SK-N-SH (cell line): ENCODE measurements at regions not wholly inside any gene's neighbourhood (a gene's known extent, or its start where the extent isn't known, plus 50 kb on each side); places are given as distances from the start of the nearest gene placed in this dataset.

Source experiments
- CTCF ChIA-PET: fragments of 300-600, 350-600 bp; formaldehyde crosslinking; extraction: SDS; loops from one replicate; lab custom pipeline; 2021; lab: Yijun Ruan, JAX
- POLR2A ChIA-PET: fragments of 350-600 bp; sonication (Branson Sonifier 250); formaldehyde crosslinking; extraction: SDS; loops from one replicate; lab custom pipeline; 2020; ENCODE audit warnings: antibody characterized with exemption, inconsistent platforms; lab: Yijun Ruan, JAX
- DNase-seq: peaks from one replicate; pipeline ENCODE4 v3.0.0; 2012
- H2AFZ ChIP-seq: fragments of 200-600 bp; sonication (generic); 2 replicates; pipeline ENCODE4 v1.8.1; 2016; ENCODE audit warnings: antibody characterized with exemption, mild to moderate bottlenecking, low read depth
- H3F3A ChIP-seq: fragments of 200-600 bp; sonication (generic); replicated peaks from 2 replicates; pipeline ENCODE3; 2016; ENCODE audit warnings: antibody characterized with exemption, mild to moderate bottlenecking; ENCODE audit not compliant: insufficient read depth
- H3K27ac ChIP-seq, 2 experiments: fragments of 200-500 bp in 1 of 2; fragments of 200-600 bp in 1 of 2; sonication (Bioruptor generic) in 1 of 2; sonication (generic), shearing (Covaris generic) in 1 of 2; 2 replicates each; pipeline versions ENCODE4 v1.5.1 to v1.6.1; 2014 to 2016; ENCODE audit warnings: low read depth in 2 of 2, inconsistent platforms in 1 of 2, low read length in 1 of 2, mild to moderate bottlenecking in 1 of 2, mixed read lengths in 1 of 2
- H3K27me3 ChIP-seq: fragments of 200-600 bp; sonication (generic), shearing (Covaris generic); 2 replicates; pipeline ENCODE4 v1.6.1; 2016; ENCODE audit warnings: mixed run types; ENCODE audit not compliant: insufficient read depth
- H3K36me3 ChIP-seq, 2 experiments: fragments of 200-500 bp in 1 of 2; fragments of 200-600 bp in 1 of 2; sonication (Bioruptor generic) in 1 of 2; sonication (generic) in 1 of 2; replicated peaks in 1 of 2; 2 replicates each; pipeline versions ENCODE3 to v1.5.1; 2014 to 2016; ENCODE audit warnings: low read length in 1 of 2, mild to moderate bottlenecking in 1 of 2; ENCODE audit not compliant: insufficient read depth in 2 of 2, control insufficient read depth in 1 of 2
- H3K4me1 ChIP-seq, 2 experiments: fragments of 200-500 bp in 1 of 2; fragments of 200-600 bp in 1 of 2; sonication (Bioruptor generic) in 1 of 2; sonication (generic), shearing (Covaris generic) in 1 of 2; 2 replicates each; pipeline versions ENCODE4 v1.5.1 to v1.6.1; 2014 to 2016; ENCODE audit warnings: low read depth in 1 of 2, low read length in 1 of 2, mixed run types in 1 of 2; ENCODE audit not compliant: insufficient read depth in 2 of 2, control insufficient read depth in 1 of 2
- H3K4me2 ChIP-seq: fragments of 200-600 bp; sonication (generic), shearing (Covaris generic); 2 replicates; pipeline ENCODE4 v1.6.1; 2017; ENCODE audit warnings: mixed run types
- H3K4me3 ChIP-seq, 2 experiments: fragments of 200-500 bp in 1 of 2; fragments of 200-600 bp in 1 of 2; sonication (Bioruptor generic) in 1 of 2; sonication (generic), shearing (Covaris generic) in 1 of 2; 2 replicates each; pipeline versions ENCODE4 v1.5.1 to v1.8.1; 2014 to 2016; ENCODE audit warnings: low read depth in 2 of 2, inconsistent platforms in 1 of 2, low read length in 1 of 2, mild to moderate bottlenecking in 1 of 2, mixed read lengths in 1 of 2, moderate library complexity in 1 of 2
- H3K79me2 ChIP-seq: fragments of 200-600 bp; sonication (generic); 2 replicates; pipeline ENCODE4 v1.8.1; 2017; ENCODE audit warnings: mild to moderate bottlenecking; ENCODE audit not compliant: insufficient read depth
- H3K9ac ChIP-seq: fragments of 200-600 bp; sonication (generic); 2 replicates; pipeline ENCODE4 v1.6.1; 2017; ENCODE audit warnings: mixed run types
- H3K9me2 ChIP-seq: fragments of 200-600 bp; sonication (generic); 2 replicates; pipeline ENCODE4 v1.6.1; 2017; ENCODE audit warnings: mixed run types
- H3K9me3 ChIP-seq: fragments of 200-600 bp; sonication (generic); 2 replicates; pipeline ENCODE4 v1.6.1; 2017; ENCODE audit warnings: mixed run types, mild to moderate bottlenecking, moderate library complexity
- H4K20me1 ChIP-seq: fragments of 200-600 bp; sonication (generic); 2 replicates; pipeline ENCODE4 v1.6.1; 2017; ENCODE audit warnings: mild to moderate bottlenecking, mixed run types; ENCODE audit not compliant: insufficient read depth
- CHD2 ChIP-seq: fragments of 150-350 bp; IDR thresholded peaks from 2 replicates; pipeline ENCODE4 v1.6.1; 2018; ENCODE audit warnings: low read length; ENCODE audit not compliant: partially characterized antibody
- EP300 ChIP-seq, 2 experiments: IDR thresholded peaks; 2 replicates each; pipeline versions ENCODE4 v1.4.0 to v1.6.1; 2012; ENCODE audit warnings: borderline replicate concordance in 1 of 2, low read depth in 1 of 2, low read length in 1 of 2
- FOSL2 ChIP-seq: IDR thresholded peaks from 2 replicates; pipeline ENCODE4 v1.4.0; 2012; ENCODE audit warnings: low read depth, mild to moderate bottlenecking, moderate library complexity, borderline replicate concordance
- FOXJ3 ChIP-seq: sonication (generic); formaldehyde crosslinking; IDR thresholded peaks from 2 replicates; pipeline ENCODE4 v1.5.1; 2020; ENCODE audit warnings: mild to moderate bottlenecking, missing genetic modification reagents
- GABPA ChIP-seq: IDR thresholded peaks from 2 replicates; pipeline ENCODE4 v1.4.0; 2012; ENCODE audit warnings: low read depth, mild to moderate bottlenecking
- GATA2 ChIP-seq: sonication (generic); formaldehyde crosslinking; IDR thresholded peaks from 2 replicates; pipeline ENCODE4 v1.5.0; 2020; ENCODE audit warnings: mild to moderate bottlenecking, missing genetic modification reagents
- JUND ChIP-seq: IDR thresholded peaks from 2 replicates; pipeline ENCODE4 v1.4.0; 2012
- MAX ChIP-seq: IDR thresholded peaks from 2 replicates; pipeline ENCODE4 v1.4.0; 2012; ENCODE audit warnings: low read depth
- NFIC ChIP-seq: IDR thresholded peaks from 2 replicates; pipeline ENCODE4 v1.4.0; 2012; ENCODE audit warnings: borderline replicate concordance
- NRF1 ChIP-seq: IDR thresholded peaks from 2 replicates; pipeline ENCODE4 v1.6.1; 2012; ENCODE audit warnings: low read depth, mild to moderate bottlenecking, low read length
- RAD21 ChIP-seq: IDR thresholded peaks from 2 replicates; pipeline ENCODE4 v1.6.1; 2012; ENCODE audit warnings: mild to moderate bottlenecking, low read length
- REST ChIP-seq: IDR thresholded peaks from 2 replicates; pipeline ENCODE4 v1.6.1; 2012; ENCODE audit warnings: mild to moderate bottlenecking, low read depth, low read length, moderate library complexity
- RFX5 ChIP-seq: IDR thresholded peaks from 2 replicates; pipeline ENCODE4 v1.6.1; 2012; ENCODE audit warnings: mild to moderate bottlenecking, improper control_type of control experiment, low read length
- SIN3A ChIP-seq: IDR thresholded peaks from 2 replicates; pipeline ENCODE4 v1.6.1; 2012; ENCODE audit warnings: low read depth, mild to moderate bottlenecking, low read length, moderate library complexity, borderline replicate concordance
- TCF12 ChIP-seq: IDR thresholded peaks from 2 replicates; pipeline ENCODE4 v1.4.0; 2012
- TEAD4 ChIP-seq: IDR thresholded peaks from 2 replicates; pipeline ENCODE4 v1.4.0; 2012; ENCODE audit warnings: mild to moderate bottlenecking, borderline replicate concordance; ENCODE audit not compliant: insufficient read depth
- USF1 ChIP-seq: IDR thresholded peaks from 2 replicates; pipeline ENCODE4 v1.4.0; 2012; ENCODE audit warnings: low read depth, borderline replicate concordance
- WGBS: methylation state at CpG from one replicate; pipeline ENCODE4 v1.1.6; 2017; ENCODE audit warnings: low lambda C conversion rate; 5-methylcytosine and 5-hydroxymethylcytosine counted together
- TF ChIP-seq, protein P1 (sequence below): fragments of 200-600 bp; sonication (generic); IDR thresholded peaks from 2 replicates; pipeline ENCODE4 v1.6.1; 2017; ENCODE audit warnings: antibody characterized with exemption, mild to moderate bottlenecking, moderate library complexity
- TF ChIP-seq, protein P2 (sequence below): fragments of 150-350 bp; IDR thresholded peaks from 2 replicates; pipeline ENCODE4 v1.6.1; 2016; ENCODE audit warnings: mild to moderate bottlenecking, low read depth, low read length

DNA sequence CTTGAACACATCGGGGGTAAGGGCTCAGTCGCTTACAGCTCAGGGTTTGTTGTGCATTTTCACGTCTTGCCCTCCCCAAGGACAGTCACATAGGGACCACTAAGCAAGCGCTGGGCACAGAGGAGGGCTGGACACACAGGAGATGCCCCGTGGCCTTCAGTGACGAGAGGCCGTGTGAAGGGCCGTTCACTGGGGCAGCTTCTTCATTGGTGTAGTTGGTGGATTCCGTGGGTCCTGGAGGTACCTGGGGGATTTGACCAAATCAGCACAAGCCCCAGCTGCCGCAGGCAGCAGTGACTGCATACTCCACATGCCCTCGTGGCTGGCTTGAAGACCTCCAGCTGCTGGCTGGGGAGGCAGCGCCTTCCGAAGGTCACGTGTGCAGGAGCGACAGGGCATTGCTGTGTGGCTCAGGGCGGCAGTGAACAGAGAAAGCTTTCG is 100.8 kb upstream of the C1orf174 start:
- H4K20me1 ChIP-seq, result no peaks in the 10 kb centered on the region
- H2AFZ ChIP-seq, result no peak overlapping the region
- POLR2A ChIA-PET, result no interaction called here
- WGBS, result 60% methylated on average over 7 of the region's 17 CpGs
- no peaks in the 10 kb centered on the region for H3K27me3 ChIP-seq
- no peak for DNase-seq
- no peak overlapping the region for H3K9ac ChIP-seq
- no peaks in the 10 kb centered on the region for H3F3A ChIP-seq
- H3K4me3 ChIP-seq, result no peak overlapping the region
- no peak for TF ChIP-seq NFIC
- no peak for TF ChIP-seq NRF1
- TF ChIP-seq TCF12, result no peak
- TF ChIP-seq CHD2, result no peak
- TF ChIP-seq MAX, result no peak
- TF ChIP-seq REST, result no peak
- no peak for TF ChIP-seq RFX5
- no peak for TF ChIP-seq GABPA
- no peak for TF ChIP-seq SIN3A
- TF ChIP-seq, protein P1, sequence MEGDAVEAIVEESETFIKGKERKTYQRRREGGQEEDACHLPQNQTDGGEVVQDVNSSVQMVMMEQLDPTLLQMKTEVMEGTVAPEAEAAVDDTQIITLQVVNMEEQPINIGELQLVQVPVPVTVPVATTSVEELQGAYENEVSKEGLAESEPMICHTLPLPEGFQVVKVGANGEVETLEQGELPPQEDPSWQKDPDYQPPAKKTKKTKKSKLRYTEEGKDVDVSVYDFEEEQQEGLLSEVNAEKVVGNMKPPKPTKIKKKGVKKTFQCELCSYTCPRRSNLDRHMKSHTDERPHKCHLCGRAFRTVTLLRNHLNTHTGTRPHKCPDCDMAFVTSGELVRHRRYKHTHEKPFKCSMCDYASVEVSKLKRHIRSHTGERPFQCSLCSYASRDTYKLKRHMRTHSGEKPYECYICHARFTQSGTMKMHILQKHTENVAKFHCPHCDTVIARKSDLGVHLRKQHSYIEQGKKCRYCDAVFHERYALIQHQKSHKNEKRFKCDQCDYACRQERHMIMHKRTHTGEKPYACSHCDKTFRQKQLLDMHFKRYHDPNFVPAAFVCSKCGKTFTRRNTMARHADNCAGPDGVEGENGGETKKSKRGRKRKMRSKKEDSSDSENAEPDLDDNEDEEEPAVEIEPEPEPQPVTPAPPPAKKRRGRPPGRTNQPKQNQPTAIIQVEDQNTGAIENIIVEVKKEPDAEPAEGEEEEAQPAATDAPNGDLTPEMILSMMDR, result no peak
- TF ChIP-seq EP300 (IDR thresholded peaks at IDR 0.05; ENCODE audit: borderline replicate concordance in 1 of 2, low read depth in 1 of 2, low read length in 1 of 2), result no peak
- no peak for TF ChIP-seq FOXJ3 (CRISPR knock-in tag)
- TF ChIP-seq FOSL2, result no peak
- TF ChIP-seq USF1, result no peak
- no peak for TF ChIP-seq JUND
- no peak for TF ChIP-seq RAD21
- TF ChIP-seq TEAD4, result no peak
- no peak for TF ChIP-seq GATA2 (CRISPR knock-in tag)
- TF ChIP-seq, protein P2, sequence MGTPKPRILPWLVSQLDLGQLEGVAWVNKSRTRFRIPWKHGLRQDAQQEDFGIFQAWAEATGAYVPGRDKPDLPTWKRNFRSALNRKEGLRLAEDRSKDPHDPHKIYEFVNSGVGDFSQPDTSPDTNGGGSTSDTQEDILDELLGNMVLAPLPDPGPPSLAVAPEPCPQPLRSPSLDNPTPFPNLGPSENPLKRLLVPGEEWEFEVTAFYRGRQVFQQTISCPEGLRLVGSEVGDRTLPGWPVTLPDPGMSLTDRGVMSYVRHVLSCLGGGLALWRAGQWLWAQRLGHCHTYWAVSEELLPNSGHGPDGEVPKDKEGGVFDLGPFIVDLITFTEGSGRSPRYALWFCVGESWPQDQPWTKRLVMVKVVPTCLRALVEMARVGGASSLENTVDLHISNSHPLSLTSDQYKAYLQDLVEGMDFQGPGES, result no peak
- no peaks in the 10 kb centered on the region for H3K36me3 ChIP-seq
- no peaks in the 10 kb centered on the region for H3K79me2 ChIP-seq
- CTCF ChIA-PET, result no interaction called here
- H3K9me2 ChIP-seq, result no peaks in the 10 kb centered on the region
- no peaks in the 10 kb centered on the region for H3K4me1 ChIP-seq
- H3K9me3 ChIP-seq, result no peaks in the 10 kb centered on the region
- no peak overlapping the region for H3K27ac ChIP-seq
- no peak overlapping the region for H3K4me2 ChIP-seq
